ENCODE measurements at regions not wholly inside any gene's neighbourhood (a gene's known extent, or its start where the extent isn't known, plus 50 kb on each side); places are given as distances from the start of the nearest gene placed in this dataset.

- no peak for DNase-seq (ENCODE audit: low spot score)
Observed at GRCh38 chr4:59238212-59238611, 1961.9 kb upstream of the ADGRL3 start.

- DNase-seq (ENCODE audit: low spot score), result no peak
Observed at GRCh38 chr4:59240011-59240410, 1960.1 kb upstream of the ADGRL3 start.

GRCh38 chr4:59243038-59243437 is 1957.1 kb upstream of the ADGRL3 start:
- no peak for DNase-seq (ENCODE audit: low spot score)

GRCh38 chr4:59247032-59247431 is 1953.1 kb upstream of the ADGRL3 start:
- no peak for DNase-seq (ENCODE audit: low spot score)

- no peak for DNase-seq (ENCODE audit: low spot score)
Observed at GRCh38 chr4:59248313-59248712, 1951.8 kb upstream of the ADGRL3 start.

- no peak for DNase-seq (ENCODE audit: low spot score)
Observed at GRCh38 chr4:59249110-59249509, 1951.0 kb upstream of the ADGRL3 start.

GRCh38 chr4:59258002-59258401 is 1942.1 kb upstream of the ADGRL3 start:
- DNase-seq (ENCODE audit: low spot score), result no peak

GRCh38 chr4:59307609-59308008 is 1892.5 kb upstream of the ADGRL3 start:
- DNase-seq (ENCODE audit: low spot score), result no peak

- DNase-seq (ENCODE audit: low spot score), result no peak
Observed at GRCh38 chr4:59314637-59315036, 1885.5 kb upstream of the ADGRL3 start.

GRCh38 chr4:59339631-59340030 is 1860.5 kb upstream of the ADGRL3 start:
- no peak for DNase-seq (ENCODE audit: low spot score)

- DNase-seq (ENCODE audit: low spot score), result no peak
Observed at GRCh38 chr4:59341506-59341905, 1858.6 kb upstream of the ADGRL3 start.

- DNase-seq (ENCODE audit: low spot score), result no peak
Observed at GRCh38 chr4:59348949-59349348, 1851.2 kb upstream of the ADGRL3 start.

- no peak for DNase-seq (ENCODE audit: low spot score)
Observed at GRCh38 chr4:59369229-59369628, 1830.9 kb upstream of the ADGRL3 start.

- no peak for DNase-seq (ENCODE audit: low spot score)
Observed at GRCh38 chr4:59374416-59374815, 1825.7 kb upstream of the ADGRL3 start.

GRCh38 chr4:59380841-59381366 is 1819.2 kb upstream of the ADGRL3 start:
- no peak for DNase-seq (ENCODE audit: low spot score)

GRCh38 chr4:59381591-59381990 is 1818.5 kb upstream of the ADGRL3 start:
- DNase-seq (ENCODE audit: low spot score), result no peak

GRCh38 chr4:59387759-59388758 is 1812.1 kb upstream of the ADGRL3 start:
- no peak for DNase-seq (ENCODE audit: low spot score)

- no peak for DNase-seq (ENCODE audit: low spot score)
Observed at GRCh38 chr4:59393780-59394179, 1806.3 kb upstream of the ADGRL3 start.

GRCh38 chr4:59400334-59400733 is 1799.8 kb upstream of the ADGRL3 start:
- no peak for DNase-seq (ENCODE audit: low spot score)

GRCh38 chr4:59409647-59410046 is 1790.5 kb upstream of the ADGRL3 start:
- DNase-seq (ENCODE audit: low spot score), result no peak

- no peak for DNase-seq (ENCODE audit: low spot score)
Observed at GRCh38 chr4:59412739-59413138, 1787.4 kb upstream of the ADGRL3 start.

- DNase-seq (ENCODE audit: low spot score), result no peak
Observed at GRCh38 chr4:59455751-59456150, 1744.4 kb upstream of the ADGRL3 start.

GRCh38 chr4:59457576-59457975 is 1742.5 kb upstream of the ADGRL3 start:
- no peak for DNase-seq (ENCODE audit: low spot score)
